Body of pancreas (tissue), 4 donors: ENCODE measurements at regions not wholly inside any gene's neighbourhood (a gene's known extent, or its start where the extent isn't known, plus 50 kb on each side); places are given as distances from the start of the nearest gene placed in this dataset.

Experiments used
- CTCF ChIP-seq, 7 experiments: fragments of 450-650 bp in 4 of 7; fragments of 200-600 bp in 3 of 7; sonication (generic) in 3 of 7; IDR thresholded peaks; one replicate each; pipeline ENCODE4 v1.5.1; 2016 to 2019; ENCODE audit warnings: antibody characterized with exemption in 7 of 7
- POLR2A ChIP-seq, 3 donors: fragments of 450-650 bp; IDR thresholded peaks; one replicate each; pipeline ENCODE4 v1.6.1; 2016; ENCODE audit warnings: antibody characterized with exemption in 3 of 3, mild to moderate bottlenecking in 2 of 3

- TF ChIP-seq POLR2A (IDR thresholded peaks at IDR 0.05) (no peak), CTCF (IDR thresholded peaks at IDR 0.05) (no peak)
These were observed 123.1 kb upstream of the DLX2 start for GRCh38 chr2:172225786-172226185.
